ENCODE measurements at regions not wholly inside any gene's neighbourhood (a gene's known extent, or its start where the extent isn't known, plus 50 kb on each side); places are given as distances from the start of the nearest gene placed in this dataset.

DNA sequence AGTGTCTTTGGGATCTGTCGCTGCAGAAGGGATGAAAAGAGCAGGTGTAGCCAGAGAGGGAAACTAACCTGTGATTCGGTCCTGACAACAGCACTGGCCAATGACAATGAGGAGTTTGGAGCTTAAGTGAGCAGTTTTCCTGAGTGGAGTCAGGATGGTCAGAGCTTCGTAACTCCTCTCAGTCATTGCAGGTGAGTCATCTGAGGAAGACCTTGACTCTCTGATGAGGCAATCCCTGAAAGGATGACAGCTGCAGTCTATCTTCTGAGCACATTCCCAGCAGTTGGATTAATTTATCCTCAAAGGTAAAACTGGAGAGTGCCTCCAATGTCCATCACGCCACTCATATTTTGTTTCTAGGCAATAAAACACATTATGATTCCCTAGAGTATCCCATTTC is 401.9 kb downstream of the POM121L12 start:
- Mint-ChIP-seq H3K9me3 (peaks cover 4% of the 10 kb centered on the region), H3K27ac (no peak overlapping the region), H3K4me1 (ENCODE audit: low read depth) (no peaks in the 10 kb centered on the region), H3K4me3 (no peak overlapping the region), H3K36me3 (ENCODE audit: low read depth) (no peaks in the 10 kb centered on the region), H3K27me3 (no peaks in the 10 kb centered on the region)
- intact Hi-C loops (cut with micrococcal nuclease): no loop called here
- CTCF ChIA-PET: no interaction called here
- TF ChIP-seq, protein P1, sequence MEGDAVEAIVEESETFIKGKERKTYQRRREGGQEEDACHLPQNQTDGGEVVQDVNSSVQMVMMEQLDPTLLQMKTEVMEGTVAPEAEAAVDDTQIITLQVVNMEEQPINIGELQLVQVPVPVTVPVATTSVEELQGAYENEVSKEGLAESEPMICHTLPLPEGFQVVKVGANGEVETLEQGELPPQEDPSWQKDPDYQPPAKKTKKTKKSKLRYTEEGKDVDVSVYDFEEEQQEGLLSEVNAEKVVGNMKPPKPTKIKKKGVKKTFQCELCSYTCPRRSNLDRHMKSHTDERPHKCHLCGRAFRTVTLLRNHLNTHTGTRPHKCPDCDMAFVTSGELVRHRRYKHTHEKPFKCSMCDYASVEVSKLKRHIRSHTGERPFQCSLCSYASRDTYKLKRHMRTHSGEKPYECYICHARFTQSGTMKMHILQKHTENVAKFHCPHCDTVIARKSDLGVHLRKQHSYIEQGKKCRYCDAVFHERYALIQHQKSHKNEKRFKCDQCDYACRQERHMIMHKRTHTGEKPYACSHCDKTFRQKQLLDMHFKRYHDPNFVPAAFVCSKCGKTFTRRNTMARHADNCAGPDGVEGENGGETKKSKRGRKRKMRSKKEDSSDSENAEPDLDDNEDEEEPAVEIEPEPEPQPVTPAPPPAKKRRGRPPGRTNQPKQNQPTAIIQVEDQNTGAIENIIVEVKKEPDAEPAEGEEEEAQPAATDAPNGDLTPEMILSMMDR (IDR thresholded peaks at IDR 0.05): no peak
- ATAC-seq (no peak), DNase-seq (no peak)
- POLR2A ChIA-PET: no interaction called here

DNA sequence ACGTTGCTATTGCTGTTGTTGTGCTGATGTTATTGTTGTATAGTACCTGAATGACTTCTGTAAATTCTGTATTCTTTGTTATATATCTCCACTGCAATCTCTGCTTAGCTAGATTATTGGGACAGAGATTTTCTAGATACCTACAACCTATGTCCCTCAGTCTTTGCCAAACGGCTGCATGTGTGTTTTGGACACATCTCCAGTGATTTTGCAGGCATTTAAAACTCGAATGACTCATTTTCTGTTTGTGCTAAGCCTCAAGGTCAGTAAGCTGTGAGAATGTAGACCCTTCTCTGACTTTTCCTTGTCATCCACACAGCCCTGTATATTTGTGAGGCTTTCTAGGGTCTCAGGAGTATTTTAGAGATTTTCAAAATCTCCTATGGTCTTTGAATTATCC is 410.7 kb downstream of the POM121L12 start:
- CTCF ChIA-PET: no interaction called here
- POLR2A ChIA-PET: no interaction called here
- Mint-ChIP-seq H3K27ac (no peak overlapping the region), H3K27me3 (no peaks in the 10 kb centered on the region), H3K4me1 (ENCODE audit: low read depth) (no peaks in the 10 kb centered on the region), H3K9me3 (peaks cover 9% of the 10 kb centered on the region), H3K4me3 (no peak overlapping the region), H3K36me3 (ENCODE audit: low read depth) (no peaks in the 10 kb centered on the region)
- DNase-seq (no peak), ATAC-seq (no peak)
- intact Hi-C loops (cut with micrococcal nuclease): no loop called here
- TF ChIP-seq, protein P1 (IDR thresholded peaks at IDR 0.05): no peak

DNA sequence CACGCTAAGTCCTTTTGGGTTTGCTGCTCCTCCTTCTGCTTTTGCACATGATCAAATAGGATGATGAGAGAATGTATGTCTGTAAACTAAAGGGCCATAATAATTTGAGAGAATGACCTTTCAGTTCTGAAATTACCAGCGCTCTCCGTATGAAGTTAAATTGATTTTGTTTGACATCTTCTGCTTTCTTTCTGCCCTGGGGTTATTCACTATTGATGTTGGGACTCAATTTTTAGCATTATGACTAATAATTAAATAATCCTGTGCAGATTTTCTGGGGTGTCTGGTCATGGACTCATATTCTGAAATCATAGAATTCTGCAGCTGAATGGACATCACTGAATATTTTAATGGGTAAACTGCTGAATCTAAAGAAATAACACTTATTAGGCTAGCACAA is 423.2 kb downstream of the POM121L12 start:
- ATAC-seq: no peak
- Mint-ChIP-seq H3K36me3 (ENCODE audit: low read depth) (no peaks in the 10 kb centered on the region), H3K4me1 (ENCODE audit: low read depth) (no peaks in the 10 kb centered on the region), H3K27ac (no peak overlapping the region), H3K4me3 (no peak overlapping the region), H3K9me3 (peaks cover 4% of the 10 kb centered on the region), H3K27me3 (no peaks in the 10 kb centered on the region)
- CTCF ChIA-PET: no interaction called here
- no peak for DNase-seq
- TF ChIP-seq, protein P1 (IDR thresholded peaks at IDR 0.05): no peak
- intact Hi-C loops (cut with micrococcal nuclease): no loop called here
- POLR2A ChIA-PET: no interaction called here

DNA sequence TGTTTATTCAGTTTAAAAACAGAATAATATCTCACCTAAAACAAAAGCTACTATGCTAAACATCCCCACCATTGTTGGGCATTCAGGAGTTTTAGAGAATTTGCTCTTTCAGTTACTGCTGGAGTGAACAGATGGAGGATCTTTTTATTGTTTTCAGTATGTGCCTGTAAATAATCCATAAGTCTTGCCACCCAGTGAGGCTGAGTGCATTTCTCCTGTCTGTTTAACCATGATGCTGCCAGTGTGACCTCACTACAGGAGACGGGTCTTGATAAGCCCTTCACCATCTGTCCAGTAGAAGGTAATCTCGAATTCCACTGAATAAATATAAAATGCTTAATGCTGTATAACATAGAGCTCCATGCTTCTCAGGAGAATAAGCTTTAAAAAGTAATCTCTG is 430.9 kb downstream of the POM121L12 start:
- DNase-seq (no peak), ATAC-seq (no peak)
- no peaks in the 10 kb centered on the region for H3K4me1 Mint-ChIP-seq (ENCODE audit: low read depth)
- H3K27me3 Mint-ChIP-seq: no peaks in the 10 kb centered on the region
- intact Hi-C loops (cut with micrococcal nuclease): no loop called here
- ChIA-PET POLR2A (no interaction called here), CTCF (no interaction called here)
- no peak overlapping the region for H3K27ac Mint-ChIP-seq
- no peaks in the 10 kb centered on the region for H3K36me3 Mint-ChIP-seq (ENCODE audit: low read depth)
- no peak overlapping the region for H3K4me3 Mint-ChIP-seq
- TF ChIP-seq, protein P1 (IDR thresholded peaks at IDR 0.05): no peak
- peaks cover 21% of the 10 kb centered on the region for H3K9me3 Mint-ChIP-seq

- TF ChIP-seq, protein P1 (IDR thresholded peaks at IDR 0.05): no peak
- ChIA-PET POLR2A (interaction anchor here (0.9 kb wide), 1 partner anchor 83 kb away, joined by 3 read pairs; no protein-coding TSS in a partner anchor), CTCF (no interaction called here)
- intact Hi-C loops (cut with micrococcal nuclease): no loop called here
- Mint-ChIP-seq H3K27me3 (no peaks in the 10 kb centered on the region), H3K36me3 (ENCODE audit: low read depth) (no peaks in the 10 kb centered on the region), H3K27ac (no peak overlapping the region), H3K9me3 (peaks cover 18% of the 10 kb centered on the region), H3K4me1 (ENCODE audit: low read depth) (no peaks in the 10 kb centered on the region), H3K4me3 (no peak overlapping the region)
- DNase-seq (no peak), ATAC-seq (no peak)
These were observed 435.0 kb downstream of the POM121L12 start for GRCh38 chr7:53470336-53470970.

Data from activated CD8-positive, alpha-beta T cell treated with anti-CD3 and anti-CD28 coated beads for 36 hours (primary cell).